ENCODE measurements at regions not wholly inside any gene's neighbourhood (a gene's known extent, or its start where the extent isn't known, plus 50 kb on each side); places are given as distances from the start of the nearest gene placed in this dataset.

- no peak for TF ChIP-seq REST (IDR thresholded peaks at IDR 0.05; ENCODE audit: insufficient read depth in 1 of 2, low read depth in 2 of 2, low read length in 2 of 2)
- TF ChIP-seq POLR2AphosphoS5 (IDR thresholded peaks at IDR 0.05; ENCODE audit: low read depth, low read length), result no peak
- TF ChIP-seq SIN3A (IDR thresholded peaks at IDR 0.05; ENCODE audit: borderline replicate concordance, insufficient read depth, low read length), result no peak
Observed at GRCh38 chr7:68706291-68706690, 892.0 kb upstream of the AUTS2 start.

All from PFSK-1 (cell line).